C4-2B (cell line): ENCODE measurements at regions not wholly inside any gene's neighbourhood (a gene's known extent, or its start where the extent isn't known, plus 50 kb on each side); places are given as distances from the start of the nearest gene placed in this dataset.

Source experiments
- CTCF ChIP-seq: fragments of 450-650 bp; conservative IDR thresholded peaks from 2 replicates; pipeline ENCODE4 v1.5.1; 2017; ENCODE audit warnings: mild to moderate bottlenecking
- ZFX ChIP-seq: fragments of 450-650 bp; IDR thresholded peaks from 2 replicates; pipeline ENCODE4 v1.6.1; 2017

- TF ChIP-seq CTCF (no peak), ZFX (no peak)
Measured at GRCh38 chr5:63233911-63234310, 655.3 kb downstream of the LRRC70 start.
